ENCODE measurements at regions not wholly inside any gene's neighbourhood (a gene's known extent, or its start where the extent isn't known, plus 50 kb on each side); places are given as distances from the start of the nearest gene placed in this dataset.
"Not testable (repeated sequence)": the region's sequence is repeated elsewhere in the genome, so short reads cannot be mapped to it uniquely, and the experiment has no call there.

DNA sequence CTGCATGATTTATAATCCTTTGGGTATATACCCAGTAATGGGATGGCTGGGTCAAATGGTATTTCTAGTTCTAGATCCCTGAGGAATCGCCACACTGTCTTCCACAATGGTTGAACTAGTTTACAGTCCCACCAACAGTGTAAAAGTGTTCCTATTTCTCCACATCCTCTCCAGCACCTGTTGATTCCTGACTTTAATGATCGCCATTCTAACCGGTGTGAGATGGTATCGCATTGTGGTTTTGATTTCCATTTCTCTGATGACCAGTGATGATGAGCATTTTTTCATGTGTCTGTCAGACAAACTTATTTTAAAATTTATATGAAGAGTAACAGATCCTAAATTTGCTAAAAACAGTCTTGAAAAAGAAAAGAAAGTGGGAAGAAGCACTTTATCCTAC, 197.7 kb downstream of the FGFR2 start:
- not testable (repeated sequence) for DNase-seq

DNA sequence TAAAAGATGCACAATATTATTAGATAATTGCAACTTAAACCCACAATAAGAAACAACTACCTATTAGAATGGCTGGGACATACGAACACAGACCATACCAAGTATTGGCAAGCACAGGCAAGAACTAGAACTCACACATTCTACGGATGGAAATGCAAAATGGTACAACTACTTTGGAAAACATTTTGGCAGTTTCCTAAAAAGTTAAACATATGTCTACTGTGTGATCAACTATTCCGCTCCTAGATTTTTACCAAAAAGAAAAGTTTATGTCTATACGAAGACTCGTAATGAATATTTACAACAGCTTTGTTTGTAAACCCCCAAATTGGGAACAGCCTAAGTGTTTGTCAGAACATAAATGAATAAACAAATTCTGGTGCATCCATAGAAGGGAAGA, 194.7 kb downstream of the FGFR2 start:
- no peak for DNase-seq

DNA sequence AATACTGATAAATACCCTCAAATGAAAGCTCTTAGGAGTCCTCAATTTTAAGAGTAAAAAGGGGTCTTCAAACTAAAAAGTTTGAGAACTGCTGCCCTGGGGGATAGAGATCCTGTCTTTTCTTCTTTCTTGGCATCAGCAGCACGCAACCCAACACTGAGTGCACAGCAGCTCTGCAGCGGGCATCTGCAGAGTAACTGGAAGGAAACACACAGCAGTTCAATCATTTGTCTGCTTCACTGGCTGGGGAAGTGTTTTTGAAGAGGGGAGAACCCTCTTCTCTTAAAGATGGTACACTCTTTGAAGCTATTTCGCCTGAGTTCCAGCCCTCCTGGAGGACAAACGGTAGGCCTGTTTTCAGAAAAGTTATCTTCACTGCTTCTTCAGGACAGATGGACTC, 193.6 kb downstream of the FGFR2 start:
- no peak for DNase-seq

DNA sequence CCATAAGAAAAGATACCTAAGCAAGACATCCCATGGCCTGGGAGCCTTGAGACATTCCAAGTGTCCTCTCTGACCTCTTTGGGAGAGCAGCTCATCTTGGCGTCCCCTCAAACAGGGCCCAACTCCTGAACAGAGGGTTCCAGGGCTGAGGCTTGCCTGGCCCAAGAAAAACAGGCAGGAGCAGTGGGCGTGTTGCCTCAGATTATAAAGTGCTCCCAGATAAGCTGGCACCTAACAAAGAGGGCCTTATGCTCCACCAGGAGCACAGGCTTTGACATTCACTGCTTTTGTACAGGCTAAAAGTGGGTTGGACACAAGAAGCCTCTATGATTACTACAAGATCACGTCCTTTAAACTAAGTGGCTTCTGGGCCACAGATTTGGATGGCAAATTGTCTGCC, 193.1 kb downstream of the FGFR2 start:
- DNase-seq: no peak

DNA sequence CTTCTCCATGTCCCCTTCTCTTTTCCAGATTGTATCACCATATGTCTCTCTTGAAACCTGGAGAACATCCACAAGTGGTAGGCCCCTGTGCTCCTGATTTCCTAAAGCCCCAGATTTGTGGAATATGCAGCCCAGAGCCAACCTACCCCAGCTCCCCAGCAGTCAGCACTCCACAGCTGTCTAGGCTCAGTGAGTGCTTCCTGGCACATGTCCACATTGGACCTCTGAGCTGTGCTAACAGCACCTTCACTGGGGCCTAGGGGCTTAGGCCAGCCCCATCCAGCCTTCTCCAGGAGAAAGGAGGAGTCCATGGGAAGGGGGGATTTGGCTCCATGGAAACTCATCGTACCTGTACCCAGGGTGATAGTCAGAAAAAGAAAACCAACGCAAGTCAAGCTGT, 192.7 kb downstream of the FGFR2 start:
- DNase-seq: no peak

DNA sequence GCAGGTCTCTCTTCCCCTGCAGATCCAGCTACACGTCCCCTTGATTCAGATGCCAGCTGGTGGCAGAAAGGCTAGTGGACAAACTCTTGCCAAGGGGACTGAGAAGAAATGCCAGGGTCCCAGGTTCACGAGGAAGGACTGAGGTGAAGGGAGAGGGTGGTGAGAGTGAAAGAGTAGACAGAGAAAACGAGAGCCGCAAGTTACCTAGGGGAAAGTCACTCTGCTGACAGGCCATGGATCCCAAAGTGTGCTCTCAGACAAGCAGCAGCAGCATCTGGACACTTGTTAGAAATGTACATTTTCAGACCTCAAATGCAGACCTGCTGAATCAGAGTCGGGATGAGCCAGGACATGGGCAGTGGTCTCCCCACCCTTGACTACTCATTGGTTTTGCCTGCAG, 192.3 kb downstream of the FGFR2 start:
- no peak for DNase-seq

DNA sequence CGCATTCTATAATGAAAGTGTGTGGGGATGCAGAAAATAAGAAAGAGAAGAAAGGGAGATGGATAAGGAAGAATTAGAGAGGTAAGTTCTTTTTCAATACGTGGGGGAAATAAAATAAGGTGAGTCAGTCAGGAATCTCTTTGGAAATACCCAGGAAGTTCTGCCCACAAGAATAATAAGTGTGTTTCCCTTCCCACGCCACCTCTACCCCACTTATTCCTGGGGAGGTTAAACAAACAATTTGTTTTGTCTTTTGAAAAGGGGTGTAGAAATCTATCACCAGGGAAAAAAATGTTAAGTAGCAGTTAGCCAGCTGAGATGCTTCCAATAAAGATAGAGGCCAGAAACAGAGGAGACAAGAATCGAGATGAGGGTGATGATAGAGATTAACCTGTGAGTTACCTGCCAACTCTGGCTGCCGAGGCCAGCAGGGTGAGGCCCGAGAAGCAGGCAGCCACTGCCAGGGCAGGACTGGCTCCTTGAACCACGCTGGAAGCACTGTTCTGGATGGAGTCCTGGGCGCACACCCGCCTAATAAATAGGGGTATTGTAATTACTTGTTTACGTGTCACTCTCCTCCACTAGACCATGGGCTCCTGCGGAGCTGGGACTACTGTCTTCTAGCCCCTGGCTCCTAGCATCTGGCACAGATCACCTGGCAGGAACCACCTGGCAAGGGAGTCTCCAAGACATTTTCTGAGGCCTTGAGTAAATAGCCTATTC, 191.3 kb downstream of the FGFR2 start:
- DNase-seq: no peak

DNA sequence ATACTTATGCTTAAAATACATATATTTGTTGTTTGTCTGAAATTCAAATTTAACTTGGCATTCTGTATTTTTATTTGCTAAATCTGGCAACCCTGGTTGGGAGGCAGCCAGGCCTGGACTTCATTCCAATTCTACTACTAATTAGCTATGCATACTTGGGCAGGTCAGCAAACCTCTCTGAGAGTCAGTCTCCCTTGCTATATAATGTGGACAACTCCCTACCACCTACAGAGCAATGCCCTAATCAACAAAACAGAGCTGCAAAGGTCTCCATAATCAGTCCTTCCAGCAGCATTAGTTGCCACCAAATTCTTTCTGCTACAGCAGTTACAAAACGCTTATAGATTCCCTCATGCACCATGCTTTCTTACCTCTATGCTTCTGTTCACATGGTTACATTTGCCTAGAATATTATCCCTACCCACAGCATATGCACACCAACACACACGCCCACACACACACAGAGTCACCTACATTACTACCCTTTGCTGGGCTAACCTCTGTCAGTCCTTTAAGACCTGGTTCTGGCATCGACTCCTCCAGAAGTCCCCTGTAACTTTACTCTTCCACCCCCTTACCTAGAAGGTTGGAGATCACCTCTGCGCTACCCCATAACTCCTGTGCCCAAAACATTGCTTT, 188.7 kb downstream of the FGFR2 start:
- no peak for DNase-seq

DNA sequence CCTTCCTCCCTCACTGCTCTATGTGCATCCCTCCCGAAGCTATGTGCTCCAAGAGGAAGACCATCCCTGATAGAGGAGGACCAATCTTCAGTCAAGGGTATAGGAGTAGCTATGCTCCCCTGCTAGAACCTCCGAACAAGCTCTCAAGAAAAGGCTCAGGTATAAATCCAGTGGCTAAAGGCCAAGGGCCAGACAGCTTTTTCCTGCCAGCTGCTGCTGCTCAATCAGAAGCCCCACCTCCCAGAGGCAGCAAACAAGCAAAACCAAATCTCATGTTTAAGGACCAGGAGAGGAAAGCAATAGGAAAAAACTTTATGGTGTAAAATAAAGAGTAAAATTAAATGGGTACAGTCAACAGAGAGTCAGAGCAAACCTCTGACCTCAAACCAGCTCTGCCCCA, 187.2 kb downstream of the FGFR2 start:
- DNase-seq: no peak

DNA sequence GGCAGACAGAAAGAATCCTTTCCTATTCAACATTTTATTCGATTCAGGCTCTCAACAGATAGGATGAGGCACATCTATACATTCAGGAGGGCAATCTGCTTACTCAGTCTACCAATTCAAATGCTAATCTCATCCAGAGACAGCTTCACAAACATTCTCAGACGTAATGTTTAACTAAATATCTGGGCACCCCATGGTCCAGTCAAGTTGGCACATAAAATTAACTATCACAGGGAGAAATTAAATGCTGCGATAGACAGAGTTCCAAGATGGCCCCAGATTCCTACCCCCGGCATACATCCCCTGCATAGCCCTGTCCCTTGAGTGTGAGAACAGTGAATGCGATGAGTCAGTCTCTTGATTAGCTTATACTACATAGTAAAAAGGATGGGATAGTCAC, 184.3 kb downstream of the FGFR2 start:
- DNase-seq: no peak

DNA sequence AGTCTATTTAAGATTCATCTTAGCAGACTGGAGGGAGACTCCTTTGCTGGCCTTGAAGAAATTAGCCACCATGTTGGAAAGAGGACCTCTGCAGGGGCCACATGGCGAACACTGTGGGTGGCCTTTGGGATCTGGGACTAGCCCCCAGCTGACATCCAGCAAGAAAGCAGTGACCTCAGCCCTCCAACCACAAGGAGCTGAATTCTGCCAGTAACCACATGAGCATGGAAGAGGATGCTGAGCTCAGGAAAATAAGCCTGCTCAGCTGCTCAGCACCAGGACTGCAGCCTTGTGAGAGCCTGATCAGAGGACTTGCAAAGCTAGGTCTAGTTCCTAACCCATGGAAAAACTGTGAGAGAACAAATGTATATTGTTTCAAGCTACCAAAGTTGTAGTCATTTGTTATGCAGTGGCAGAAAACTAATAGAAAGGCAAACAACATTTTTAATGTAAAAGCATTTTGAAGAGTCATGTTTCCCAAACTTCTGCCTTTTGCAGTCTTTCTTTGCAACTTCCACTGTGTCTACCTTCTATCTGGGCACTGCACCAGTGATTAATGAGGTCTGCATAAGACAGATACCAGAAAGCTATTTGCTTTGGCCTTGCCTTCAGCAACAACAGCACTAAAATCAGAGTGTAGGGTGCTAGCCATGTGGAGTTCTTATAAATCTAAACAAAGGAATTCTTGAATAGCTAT, 183.7 kb downstream of the FGFR2 start:
- DNase-seq: no peak

DNA sequence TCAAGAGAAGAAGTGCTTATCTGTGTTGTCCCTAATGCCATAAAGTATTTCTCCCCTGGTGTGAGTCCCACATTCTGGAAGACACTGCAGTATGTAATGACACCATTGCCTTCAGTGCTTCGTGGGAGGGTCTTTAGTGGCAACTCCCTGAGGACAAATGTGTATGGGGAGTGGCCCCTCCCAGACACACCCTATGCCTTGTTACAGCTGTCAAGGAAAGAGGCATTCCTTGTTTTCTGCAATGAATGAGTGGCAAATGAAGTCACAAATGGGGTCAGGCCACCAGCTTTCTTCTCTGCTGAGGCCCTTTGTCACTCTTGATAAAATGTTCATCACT, 183.2 kb downstream of the FGFR2 start:
- DNase-seq: no peak

DNA sequence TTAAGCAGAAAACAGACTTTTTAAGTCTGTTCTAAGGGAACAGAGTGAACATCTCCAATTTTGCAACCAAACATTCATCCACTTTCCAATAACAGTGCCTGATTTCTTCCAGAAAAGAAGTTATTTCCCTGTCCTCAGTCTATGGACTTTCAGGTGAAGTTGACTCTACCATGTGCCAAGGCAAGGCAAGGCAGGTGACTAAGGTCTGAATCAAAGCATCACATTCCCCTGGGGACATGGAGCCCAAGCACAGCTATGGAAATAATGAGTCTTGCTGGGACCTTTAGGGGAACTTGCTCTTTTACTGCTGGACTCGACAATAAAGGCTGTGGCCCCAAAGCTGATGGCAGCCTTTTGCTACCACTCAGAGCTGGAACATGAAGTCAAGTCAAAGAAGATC, 182.2 kb downstream of the FGFR2 start:
- DNase-seq: no peak

DNA sequence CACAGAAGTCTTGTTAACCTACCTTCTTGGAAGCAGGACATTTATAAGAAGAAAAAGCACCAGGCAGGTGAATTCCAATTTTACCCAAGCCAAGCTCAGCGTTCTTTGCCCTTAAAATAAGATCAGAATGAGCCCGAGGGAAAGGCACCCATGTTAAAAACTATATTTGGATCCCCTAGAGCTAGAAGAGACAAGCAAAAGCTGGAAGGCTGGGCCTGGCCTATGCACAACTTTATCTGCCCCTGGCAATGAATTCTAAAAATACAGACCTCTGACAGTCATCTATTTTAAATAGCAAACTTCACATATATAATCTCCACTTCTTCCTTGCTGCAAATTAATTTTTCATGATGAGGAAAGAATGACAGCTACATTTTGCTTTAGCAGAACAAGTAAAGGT, 180.9 kb downstream of the FGFR2 start:
- DNase-seq: no peak

DNA sequence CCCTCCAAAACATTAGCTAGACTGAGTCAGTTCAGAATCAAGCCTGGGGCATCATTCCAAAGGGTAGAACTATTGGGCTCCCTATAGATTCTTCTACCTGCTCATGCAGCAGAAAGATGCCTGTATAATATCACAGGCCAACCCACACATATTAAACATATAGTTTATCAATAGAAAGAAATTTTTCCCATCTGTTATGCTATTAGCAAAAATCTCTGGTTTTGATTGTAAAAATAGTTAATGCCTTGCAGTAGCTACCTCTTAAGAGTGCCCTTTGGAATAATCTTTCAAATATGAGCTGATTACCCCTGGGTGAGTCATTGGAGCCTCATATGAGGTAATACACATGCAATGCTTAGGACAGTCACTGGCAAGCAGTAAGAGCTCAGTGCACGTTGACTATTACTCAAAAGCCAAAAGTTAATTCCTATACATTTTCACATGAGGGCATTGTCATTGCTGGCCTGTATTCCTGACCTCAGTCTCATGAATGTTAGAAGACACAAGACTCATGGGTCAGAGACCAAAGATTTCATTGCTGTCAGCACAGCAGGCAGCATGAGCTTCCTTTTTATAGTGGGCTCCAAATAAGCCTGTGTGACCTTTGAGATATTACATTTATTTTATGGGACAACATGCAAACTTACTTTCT, 180.0 kb downstream of the FGFR2 start:
- no peak for DNase-seq

DNA sequence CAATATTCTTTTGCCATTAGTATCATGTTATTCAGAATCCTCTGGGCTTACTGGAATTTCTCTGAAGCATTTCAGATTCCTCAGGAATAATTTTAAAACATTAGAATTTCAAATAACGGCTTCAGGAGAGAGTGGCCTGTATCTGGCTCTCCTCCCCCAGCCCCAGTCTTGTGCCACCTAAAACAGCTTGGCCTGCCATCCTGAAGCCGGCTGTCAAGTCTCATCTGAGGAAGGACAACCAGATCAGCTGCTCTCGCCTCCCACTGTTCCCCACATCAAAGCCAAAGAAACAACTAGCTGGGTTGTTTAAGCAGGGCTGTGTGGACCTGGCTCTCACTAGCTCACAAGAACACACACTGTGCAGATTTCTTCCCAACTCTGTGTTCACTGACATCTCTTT, 178.2 kb downstream of the FGFR2 start:
- DNase-seq: no peak

DNA sequence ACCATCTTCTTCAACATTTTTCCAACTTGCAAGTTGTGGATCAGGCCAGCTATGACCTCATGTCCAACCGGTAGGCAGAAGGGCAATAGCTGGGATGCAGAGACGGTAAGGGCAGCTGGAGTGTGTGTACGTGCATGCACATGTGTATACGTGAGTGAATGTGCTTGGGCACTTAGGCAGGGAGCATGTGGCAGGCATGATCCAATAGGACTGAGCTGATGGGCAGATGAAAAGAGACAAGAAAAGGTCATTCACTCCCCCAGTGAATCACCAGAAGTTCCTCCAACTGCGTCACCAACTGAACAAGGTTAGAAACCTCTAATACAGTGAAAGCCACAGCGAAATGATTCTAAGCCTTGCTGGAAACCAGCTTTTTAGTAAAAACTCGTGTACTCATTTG, 176.1 kb downstream of the FGFR2 start:
- DNase-seq: no peak

DNA sequence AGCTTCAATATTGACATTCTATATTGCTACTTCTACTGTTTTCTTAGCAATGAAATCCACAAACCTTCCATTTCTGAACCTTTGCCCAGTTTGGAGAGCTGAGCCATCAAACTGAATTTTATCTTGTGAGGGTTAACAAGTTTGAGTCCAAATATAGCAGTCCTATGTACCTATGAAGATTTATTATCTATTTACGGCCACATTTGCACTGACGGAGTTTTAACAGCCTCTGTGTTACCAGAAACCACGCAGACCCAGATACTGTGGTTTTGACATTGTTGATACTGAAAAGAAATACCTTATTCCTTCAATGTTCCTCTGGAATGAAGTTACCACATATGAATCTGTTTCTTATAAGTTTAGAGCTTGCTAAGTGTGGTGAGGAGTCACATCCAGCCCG, 172.6 kb downstream of the FGFR2 start:
- no peak for DNase-seq

DNA sequence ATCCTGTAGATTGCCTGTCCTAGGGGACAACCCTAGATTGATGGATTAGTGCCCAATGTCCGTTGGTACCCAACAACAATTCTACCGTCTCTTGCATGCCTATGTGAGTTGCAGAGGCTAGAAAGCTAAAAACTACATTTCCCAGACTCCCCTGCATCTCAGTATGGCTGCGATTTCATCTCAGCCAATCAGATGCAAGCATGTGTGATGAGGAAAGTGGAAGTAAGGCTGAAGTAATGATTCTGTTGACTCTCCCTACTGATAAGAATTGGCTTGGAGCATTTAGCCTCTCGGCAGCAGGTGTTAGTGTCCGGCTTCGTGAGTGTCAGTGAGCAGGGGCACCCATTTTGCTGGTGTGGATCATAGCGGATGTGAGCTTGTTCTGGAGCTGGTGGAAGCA, 171.9 kb downstream of the FGFR2 start:
- DNase-seq: no peak
